ENCODE measurements at regions not wholly inside any gene's neighbourhood (a gene's known extent, or its start where the extent isn't known, plus 50 kb on each side); places are given as distances from the start of the nearest gene placed in this dataset.
A peak's percentile ranks its signal among the peaks of the same experiment; 100 is the strongest.

DNA sequence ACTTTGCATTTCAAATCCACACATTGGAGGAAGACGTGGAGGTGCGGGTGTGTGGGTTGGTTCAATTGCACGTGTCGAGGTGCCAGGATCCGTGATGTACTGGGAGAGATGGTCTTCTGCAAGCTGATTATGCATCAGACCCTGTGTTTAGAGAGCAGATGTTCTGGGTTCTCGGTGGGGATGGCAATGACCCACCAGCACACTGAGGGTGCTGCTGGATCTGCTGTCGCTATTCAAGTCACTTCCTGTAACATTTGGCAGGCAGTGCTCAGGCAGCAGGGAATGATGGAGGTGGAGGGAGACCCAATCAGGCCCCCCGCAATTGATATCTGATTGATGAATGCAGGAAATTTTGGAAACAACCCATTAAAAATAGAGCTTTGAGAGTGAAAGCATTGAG lies 830.1 kb upstream of the POU3F3 start:
- Histone ChIP-seq H3K4me3 (replicated peaks in 1 of 4; ENCODE audit: control extremely low read depth in 1 of 4, insufficient read depth in 1 of 4, low read depth in 3 of 4, low read length in 4 of 4) (no peak overlapping the region), H3K36me3 (ENCODE audit: control insufficient read depth, insufficient read depth, low read length) (no peaks in the 10 kb centered on the region), H3K9ac (ENCODE audit: insufficient read depth, low read length) (no peak overlapping the region), H3K27me3 (ENCODE audit: control insufficient read depth, insufficient read depth, low read length) (no peaks in the 10 kb centered on the region), H3K27ac (ENCODE audit: insufficient read depth, low read length) (no peak overlapping the region), H3K4me2 (ENCODE audit: extremely low read depth, insufficient read depth, low read length) (no peak overlapping the region), H3K4me1 (ENCODE audit: control insufficient read depth, extremely low read depth, insufficient read depth, low read length) (no peaks in the 10 kb centered on the region), H2AFZ (ENCODE audit: low read length) (no peak overlapping the region), H4K20me1 (ENCODE audit: control insufficient read depth, extremely low read depth, insufficient read depth, low read length) (no peaks in the 10 kb centered on the region), H3K79me2 (ENCODE audit: control insufficient read depth, insufficient read depth, low read length) (no peaks in the 10 kb centered on the region), H3K9me3 (ENCODE audit: control insufficient read depth, insufficient read depth, low read depth, low read length) (no peaks in the 10 kb centered on the region)
- no peak for DNase-seq (ENCODE audit: low read depth in 2 of 2)
- TF ChIP-seq EZH2 (IDR thresholded peaks at IDR 0.05; ENCODE audit: low read length, missing control alignments): no peak
- TF ChIP-seq, protein P1, sequence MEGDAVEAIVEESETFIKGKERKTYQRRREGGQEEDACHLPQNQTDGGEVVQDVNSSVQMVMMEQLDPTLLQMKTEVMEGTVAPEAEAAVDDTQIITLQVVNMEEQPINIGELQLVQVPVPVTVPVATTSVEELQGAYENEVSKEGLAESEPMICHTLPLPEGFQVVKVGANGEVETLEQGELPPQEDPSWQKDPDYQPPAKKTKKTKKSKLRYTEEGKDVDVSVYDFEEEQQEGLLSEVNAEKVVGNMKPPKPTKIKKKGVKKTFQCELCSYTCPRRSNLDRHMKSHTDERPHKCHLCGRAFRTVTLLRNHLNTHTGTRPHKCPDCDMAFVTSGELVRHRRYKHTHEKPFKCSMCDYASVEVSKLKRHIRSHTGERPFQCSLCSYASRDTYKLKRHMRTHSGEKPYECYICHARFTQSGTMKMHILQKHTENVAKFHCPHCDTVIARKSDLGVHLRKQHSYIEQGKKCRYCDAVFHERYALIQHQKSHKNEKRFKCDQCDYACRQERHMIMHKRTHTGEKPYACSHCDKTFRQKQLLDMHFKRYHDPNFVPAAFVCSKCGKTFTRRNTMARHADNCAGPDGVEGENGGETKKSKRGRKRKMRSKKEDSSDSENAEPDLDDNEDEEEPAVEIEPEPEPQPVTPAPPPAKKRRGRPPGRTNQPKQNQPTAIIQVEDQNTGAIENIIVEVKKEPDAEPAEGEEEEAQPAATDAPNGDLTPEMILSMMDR (conservative IDR thresholded peaks at IDR 0.05 in 1 of 2, IDR thresholded peaks at IDR 0.05 in 1 of 2; ENCODE audit: low read depth in 1 of 2, low read length in 2 of 2): no peak

DNA sequence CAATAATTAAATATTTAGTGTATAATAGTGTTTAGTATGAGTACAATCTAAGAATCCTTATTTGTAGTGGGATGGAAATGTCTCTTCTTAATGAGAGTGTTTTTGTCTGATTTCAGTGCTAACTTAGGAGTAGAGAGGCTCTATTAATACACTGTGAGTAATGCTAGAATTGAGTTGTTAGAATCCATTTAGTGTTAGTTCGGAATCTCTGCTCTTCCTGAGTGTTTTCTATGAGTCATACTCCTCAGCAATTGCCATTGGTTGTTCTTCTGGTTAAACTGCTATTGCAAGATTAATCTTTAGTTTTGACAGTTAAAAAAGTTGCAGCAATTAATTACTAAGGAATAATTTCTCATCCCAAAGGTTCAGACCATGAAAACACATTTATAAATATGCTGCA lies 828.6 kb upstream of the POU3F3 start:
- H3K4me2 ChIP-seq (ENCODE audit: extremely low read depth, insufficient read depth, low read length): no peak overlapping the region
- H3K36me3 ChIP-seq (ENCODE audit: control insufficient read depth, insufficient read depth, low read length): no peaks in the 10 kb centered on the region
- no peaks in the 10 kb centered on the region for H4K20me1 ChIP-seq (ENCODE audit: control insufficient read depth, extremely low read depth, insufficient read depth, low read length)
- H3K4me1 ChIP-seq (ENCODE audit: control insufficient read depth, extremely low read depth, insufficient read depth, low read length): no peaks in the 10 kb centered on the region
- H3K27ac ChIP-seq (ENCODE audit: insufficient read depth, low read length): no peak overlapping the region
- DNase-seq (ENCODE audit: low read depth in 2 of 2): peak in 1 of 2 donors; percentile 51
- no peaks in the 10 kb centered on the region for H3K79me2 ChIP-seq (ENCODE audit: control insufficient read depth, insufficient read depth, low read length)
- H3K9me3 ChIP-seq (ENCODE audit: control insufficient read depth, insufficient read depth, low read depth, low read length): no peaks in the 10 kb centered on the region
- H3K4me3 ChIP-seq (replicated peaks in 1 of 4; ENCODE audit: control extremely low read depth in 1 of 4, insufficient read depth in 1 of 4, low read depth in 3 of 4, low read length in 4 of 4): no peak overlapping the region
- no peak overlapping the region for H3K9ac ChIP-seq (ENCODE audit: insufficient read depth, low read length)
- TF ChIP-seq, protein P1 (conservative IDR thresholded peaks at IDR 0.05 in 1 of 2, IDR thresholded peaks at IDR 0.05 in 1 of 2; ENCODE audit: low read depth in 1 of 2, low read length in 2 of 2): no peak
- TF ChIP-seq EZH2 (IDR thresholded peaks at IDR 0.05; ENCODE audit: low read length, missing control alignments): no peak
- no peak overlapping the region for H2AFZ ChIP-seq (ENCODE audit: low read length)
- no peaks in the 10 kb centered on the region for H3K27me3 ChIP-seq (ENCODE audit: control insufficient read depth, insufficient read depth, low read length)

DNA sequence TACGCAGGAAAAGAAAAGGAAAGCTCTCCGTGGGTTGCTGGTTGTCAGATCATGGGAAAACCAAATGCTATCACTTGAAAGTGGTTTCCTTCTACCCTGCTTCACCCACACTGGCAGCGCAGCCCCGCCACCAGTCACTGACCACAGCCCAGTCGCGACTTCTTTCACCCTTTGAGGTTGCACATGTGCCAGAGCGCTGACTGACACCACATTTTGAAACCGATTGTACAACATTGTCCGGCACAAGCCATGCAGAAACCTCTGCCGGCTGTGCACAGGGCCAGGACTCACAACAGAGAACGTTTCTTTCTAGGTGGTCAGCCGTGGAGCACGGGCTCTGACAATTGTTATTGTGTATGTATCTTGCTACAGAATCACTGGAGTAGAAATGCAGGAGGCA lies 827.2 kb upstream of the POU3F3 start:
- Histone ChIP-seq H3K4me2 (ENCODE audit: extremely low read depth, insufficient read depth, low read length) (no peak overlapping the region), H3K36me3 (ENCODE audit: control insufficient read depth, insufficient read depth, low read length) (no peaks in the 10 kb centered on the region), H3K4me1 (ENCODE audit: control insufficient read depth, extremely low read depth, insufficient read depth, low read length) (no peaks in the 10 kb centered on the region), H3K4me3 (replicated peaks in 1 of 4; ENCODE audit: control extremely low read depth in 1 of 4, insufficient read depth in 1 of 4, low read depth in 3 of 4, low read length in 4 of 4) (no peak overlapping the region), H3K9ac (ENCODE audit: insufficient read depth, low read length) (no peak overlapping the region), H3K27ac (ENCODE audit: insufficient read depth, low read length) (no peak overlapping the region), H3K9me3 (ENCODE audit: control insufficient read depth, insufficient read depth, low read depth, low read length) (no peaks in the 10 kb centered on the region), H3K27me3 (ENCODE audit: control insufficient read depth, insufficient read depth, low read length) (no peaks in the 10 kb centered on the region), H4K20me1 (ENCODE audit: control insufficient read depth, extremely low read depth, insufficient read depth, low read length) (no peaks in the 10 kb centered on the region), H2AFZ (ENCODE audit: low read length) (no peak overlapping the region), H3K79me2 (ENCODE audit: control insufficient read depth, insufficient read depth, low read length) (no peaks in the 10 kb centered on the region)
- DNase-seq (ENCODE audit: low read depth in 2 of 2): peak in 1 of 2 donors; percentile 6
- no peak for TF ChIP-seq EZH2 (IDR thresholded peaks at IDR 0.05; ENCODE audit: low read length, missing control alignments)
- TF ChIP-seq, protein P1 (conservative IDR thresholded peaks at IDR 0.05 in 1 of 2, IDR thresholded peaks at IDR 0.05 in 1 of 2; ENCODE audit: low read depth in 1 of 2, low read length in 2 of 2): no peak

Data from fibroblast of lung (primary cell).